GM13977 (cell line): ENCODE measurements at regions not wholly inside any gene's neighbourhood (a gene's known extent, or its start where the extent isn't known, plus 50 kb on each side); places are given as distances from the start of the nearest gene placed in this dataset.
"Not testable (repeated sequence)": the region's sequence is repeated elsewhere in the genome, so short reads cannot be mapped to it uniquely, and the experiment has no call there.

Source experiments
- DNase-seq: peaks from one replicate; pipeline ENCODE4 v3.0.0; 2012; ENCODE audit warnings: low spot score
- in situ Hi-C: fragments of 300-500 bp; cut with MboI; formaldehyde crosslinking; loops from one replicate; pipeline ENCODE4 v1.12.0; 2022; ENCODE audit warnings: low sequenced_read_pairs, low pct_unique_long_range_greater_than_20kb, mixed read lengths, inconsistent platforms; ENCODE audit not compliant: unreplicated experiment
- TF ChIP-seq, protein P1 (sequence below): IDR thresholded peaks from 2 replicates; pipeline ENCODE4 v1.5.1; 2012; ENCODE audit warnings: mild to moderate bottlenecking, control low read depth; ENCODE audit not compliant: insufficient read depth; ENCODE audit errors: extremely low read depth, missing control alignments

DNA sequence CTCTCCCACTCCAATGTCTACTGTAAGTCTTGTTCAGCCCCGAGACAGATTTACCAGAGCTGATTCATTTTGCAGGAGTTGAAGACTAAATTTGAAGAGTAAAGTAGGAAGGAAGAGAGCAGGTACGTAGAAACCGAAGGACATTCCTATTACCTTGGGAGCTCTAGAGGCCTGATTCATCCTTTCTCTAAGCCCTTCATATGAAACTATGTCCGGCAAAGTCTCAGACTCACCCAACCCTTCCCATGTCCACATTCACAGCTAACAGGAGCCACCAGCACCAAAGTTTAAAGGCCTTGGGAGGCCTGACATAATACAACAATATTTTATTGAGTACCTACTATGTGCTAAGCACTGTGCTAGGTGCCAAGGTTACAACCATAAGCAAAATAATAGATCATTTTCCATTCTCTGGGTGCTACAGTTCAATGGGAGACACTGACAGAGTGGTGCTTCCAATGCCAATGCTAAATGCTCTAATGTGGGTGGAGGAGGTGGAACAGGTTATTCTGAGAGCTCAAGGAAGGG, 86.6 kb downstream of the PHLDA1 start:
- in situ Hi-C loops: no loop called here
- no peak for DNase-seq
- TF ChIP-seq, protein P1, sequence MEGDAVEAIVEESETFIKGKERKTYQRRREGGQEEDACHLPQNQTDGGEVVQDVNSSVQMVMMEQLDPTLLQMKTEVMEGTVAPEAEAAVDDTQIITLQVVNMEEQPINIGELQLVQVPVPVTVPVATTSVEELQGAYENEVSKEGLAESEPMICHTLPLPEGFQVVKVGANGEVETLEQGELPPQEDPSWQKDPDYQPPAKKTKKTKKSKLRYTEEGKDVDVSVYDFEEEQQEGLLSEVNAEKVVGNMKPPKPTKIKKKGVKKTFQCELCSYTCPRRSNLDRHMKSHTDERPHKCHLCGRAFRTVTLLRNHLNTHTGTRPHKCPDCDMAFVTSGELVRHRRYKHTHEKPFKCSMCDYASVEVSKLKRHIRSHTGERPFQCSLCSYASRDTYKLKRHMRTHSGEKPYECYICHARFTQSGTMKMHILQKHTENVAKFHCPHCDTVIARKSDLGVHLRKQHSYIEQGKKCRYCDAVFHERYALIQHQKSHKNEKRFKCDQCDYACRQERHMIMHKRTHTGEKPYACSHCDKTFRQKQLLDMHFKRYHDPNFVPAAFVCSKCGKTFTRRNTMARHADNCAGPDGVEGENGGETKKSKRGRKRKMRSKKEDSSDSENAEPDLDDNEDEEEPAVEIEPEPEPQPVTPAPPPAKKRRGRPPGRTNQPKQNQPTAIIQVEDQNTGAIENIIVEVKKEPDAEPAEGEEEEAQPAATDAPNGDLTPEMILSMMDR: no peak

GRCh38 chr12:75944097-75944904, 87.3 kb downstream of the PHLDA1 start:
- TF ChIP-seq, protein P1: no peak
- in situ Hi-C loops: no loop called here
- DNase-seq: peak; percentile 68

GRCh38 chr12:75943730-75944096, 87.9 kb downstream of the PHLDA1 start:
- TF ChIP-seq, protein P1: no peak

GRCh38 chr12:75941661-75942060, 89.9 kb downstream of the PHLDA1 start:
- in situ Hi-C loops: not testable (repeated sequence)

More at GRCh38 chr12:75943730-75944096, 87.9 kb downstream of the PHLDA1 start:
- no peak for DNase-seq
- in situ Hi-C loops: no loop called here

GRCh38 chr12:75939016-75939642, 92.4 kb downstream of the PHLDA1 start:
- TF ChIP-seq, protein P1: no peak

More at GRCh38 chr12:75941661-75942060, 89.9 kb downstream of the PHLDA1 start:
- not testable (repeated sequence) for DNase-seq

DNA sequence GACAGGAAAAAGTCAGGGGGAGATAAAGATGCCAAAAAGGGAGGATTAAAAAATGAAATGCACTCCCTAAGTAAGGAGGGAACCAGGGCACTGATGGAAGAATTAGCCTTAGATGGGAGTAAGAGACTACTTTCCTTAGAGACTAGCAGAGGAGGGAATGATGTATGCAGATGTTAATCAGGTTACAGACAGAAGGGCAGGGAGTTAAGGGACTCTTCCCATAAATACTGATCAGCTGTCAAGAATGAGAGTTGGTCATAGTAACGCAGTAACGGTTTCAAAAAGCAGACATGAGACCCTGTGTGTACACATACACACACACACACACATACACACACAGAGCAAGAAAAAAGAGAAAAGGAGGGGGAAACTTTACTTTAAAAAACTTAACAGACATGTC, 93.4 kb downstream of the PHLDA1 start:
- TF ChIP-seq, protein P1: no peak
- in situ Hi-C loops: no loop called here
- no peak for DNase-seq

More at GRCh38 chr12:75939016-75939642, 92.4 kb downstream of the PHLDA1 start:
- DNase-seq: no peak
- in situ Hi-C loops: no loop called here

DNA sequence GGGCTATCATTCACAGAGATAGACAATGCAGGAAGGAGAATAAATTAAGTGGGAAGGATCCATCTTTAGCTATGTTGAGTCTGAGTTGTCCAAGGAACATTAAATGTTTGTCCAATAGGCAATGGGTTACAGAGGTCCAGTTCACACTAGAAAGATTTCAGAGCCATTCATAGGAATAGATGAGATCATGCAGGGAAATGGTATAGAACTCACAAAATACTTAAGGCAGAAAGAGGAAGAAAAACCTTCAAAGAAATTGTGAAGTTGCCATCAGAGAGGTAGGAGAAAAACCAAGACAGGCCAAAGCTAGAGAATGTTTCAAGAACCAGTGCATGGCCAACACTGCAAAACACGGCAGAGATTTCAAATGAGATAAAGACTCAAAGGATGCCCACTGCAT, 94.1 kb downstream of the PHLDA1 start:
- TF ChIP-seq, protein P1: no peak
- in situ Hi-C loops: no loop called here
- DNase-seq: no peak
